SK-N-SH treated with all-trans-retinoic acid at 6 μM for 48 hours (cell line): ENCODE measurements at regions not wholly inside any gene's neighbourhood (a gene's known extent, or its start where the extent isn't known, plus 50 kb on each side); places are given as distances from the start of the nearest gene placed in this dataset.

Experiments used
- ATAC-seq: fragments of 200-7000 bp; cut with Tn5 transposase; 3 replicates; pipeline ENCODE4 v1.9.1; 2020; ENCODE audit warnings: mild to moderate bottlenecking, moderate library complexity
- ARNTL ChIP-seq: fragments of 450-650 bp; formaldehyde crosslinking; IDR thresholded peaks from 2 replicates; pipeline ENCODE4 v1.5.0; 2020; ENCODE audit warnings: low read depth, mild to moderate bottlenecking, moderate library complexity, borderline replicate concordance
- BACH2 ChIP-seq: fragments of 250-450 bp; sonication (Bioruptor Pico); IDR thresholded peaks from 2 replicates; pipeline ENCODE4 v1.9.0; 2021; ENCODE audit warnings: mild to moderate bottlenecking, borderline replicate concordance
- CSDC2 ChIP-seq: fragments of 250-450 bp; sonication (Bioruptor Pico); IDR thresholded peaks from 2 replicates; pipeline ENCODE4 v1.5.0; 2020; ENCODE audit warnings: mild to moderate bottlenecking, moderate library complexity
- ESRRG ChIP-seq: fragments of 250-450 bp; sonication (Bioruptor Pico); IDR thresholded peaks from 2 replicates; pipeline ENCODE4 v1.6.1; 2021; ENCODE audit warnings: mild to moderate bottlenecking
- GLIS3 ChIP-seq: fragments of 250-450 bp; sonication (Bioruptor Pico); IDR thresholded peaks from 2 replicates; pipeline ENCODE4 v1.5.0; 2020; ENCODE audit warnings: mild to moderate bottlenecking, moderate library complexity
- ISL1 ChIP-seq: fragments of 250-450 bp; sonication (Bioruptor Pico); IDR thresholded peaks from 2 replicates; pipeline ENCODE4 v2.1.2; 2022; ENCODE audit warnings: mild to moderate bottlenecking, moderate library complexity
- PATZ1 ChIP-seq: fragments of 250-450 bp; sonication (Bioruptor Pico); IDR thresholded peaks from 2 replicates; pipeline ENCODE4 v1.8.0; 2020; ENCODE audit warnings: mild to moderate bottlenecking, moderate library complexity, borderline replicate concordance
- POU6F1 ChIP-seq: fragments of 250-450 bp; sonication (Bioruptor Pico); IDR thresholded peaks from 2 replicates; pipeline ENCODE4 v1.8.0; 2021; ENCODE audit warnings: low read depth, mild to moderate bottlenecking, moderate library complexity, borderline replicate concordance
- PPARA ChIP-seq: fragments of 250-450 bp; sonication (Bioruptor Pico); IDR thresholded peaks from 2 replicates; pipeline ENCODE4 v1.5.0; 2020; ENCODE audit warnings: mild to moderate bottlenecking, borderline replicate concordance
- RARB ChIP-seq: fragments of 250-450 bp; sonication (Bioruptor Pico); IDR thresholded peaks from 2 replicates; pipeline ENCODE4 v1.8.0; 2021; ENCODE audit warnings: mild to moderate bottlenecking, moderate library complexity
- SNAI2 ChIP-seq: fragments of 250-450 bp; sonication (Bioruptor Pico); IDR thresholded peaks from 2 replicates; pipeline ENCODE4 v1.5.0; 2020; ENCODE audit warnings: mild to moderate bottlenecking, moderate library complexity
- TCF4 ChIP-seq: fragments of 250-450 bp; sonication (Bioruptor Pico); IDR thresholded peaks from 2 replicates; pipeline ENCODE4 v1.8.0; 2021; ENCODE audit warnings: mild to moderate bottlenecking, moderate library complexity, borderline replicate concordance
- TSHZ2 ChIP-seq: fragments of 250-450 bp; sonication (Bioruptor Pico); IDR thresholded peaks from 2 replicates; pipeline ENCODE4 v1.5.0; 2020; ENCODE audit warnings: mild to moderate bottlenecking, moderate library complexity
- ZC3H10 ChIP-seq: fragments of 250-450 bp; sonication (Bioruptor Pico); IDR thresholded peaks from 2 replicates; pipeline ENCODE4 v1.5.1; 2021; ENCODE audit warnings: mild to moderate bottlenecking, moderate library complexity
- ZFP3 ChIP-seq: fragments of 250-450 bp; sonication (Bioruptor Pico); IDR thresholded peaks from 2 replicates; pipeline ENCODE4 v1.5.0; 2020; ENCODE audit warnings: mild to moderate bottlenecking, moderate library complexity
- ZFP30 ChIP-seq: fragments of 450-650 bp; formaldehyde crosslinking; IDR thresholded peaks from 2 replicates; pipeline ENCODE4 v1.5.0; 2022; ENCODE audit warnings: mild to moderate bottlenecking, moderate library complexity
- ZNF565 ChIP-seq: fragments of 450-650 bp; formaldehyde crosslinking; conservative IDR thresholded peaks from 2 replicates; pipeline ENCODE4 v1.5.0; 2020; ENCODE audit warnings: low read depth, mild to moderate bottlenecking, moderate library complexity
- ZNF70 ChIP-seq: fragments of 450-650 bp; formaldehyde crosslinking; IDR thresholded peaks from 2 replicates; pipeline ENCODE4 v1.5.0; 2020; ENCODE audit warnings: mild to moderate bottlenecking, moderate library complexity
- ZNF8 ChIP-seq: fragments of 450-650 bp; formaldehyde crosslinking; IDR thresholded peaks from 2 replicates; pipeline ENCODE4 v1.5.0; 2020; ENCODE audit warnings: mild to moderate bottlenecking, moderate library complexity

- no peak for ATAC-seq
- no peak for TF ChIP-seq RARB
- no peak for TF ChIP-seq ESRRG (CRISPR knock-in tag)
- no peak for TF ChIP-seq ZNF565 (CRISPR knock-in tag)
- TF ChIP-seq GLIS3: no peak
- TF ChIP-seq TSHZ2: no peak
- no peak for TF ChIP-seq ISL1
- no peak for TF ChIP-seq ZNF8
- TF ChIP-seq CSDC2 (CRISPR knock-in tag): no peak
- TF ChIP-seq SNAI2 (CRISPR knock-in tag): no peak
Observed at GRCh38 chr9:108515856-108516255, 339.9 kb downstream of the ACTL7B start.

- no peak for ATAC-seq
- no peak for TF ChIP-seq RARB
- TF ChIP-seq ESRRG (CRISPR knock-in tag): no peak
- TF ChIP-seq PPARA (CRISPR knock-in tag): no peak
- no peak for TF ChIP-seq TCF4
- no peak for TF ChIP-seq ISL1
- TF ChIP-seq ZFP3: no peak
- TF ChIP-seq BACH2 (CRISPR knock-in tag): no peak
Observed at GRCh38 chr9:108512426-108513173, 343.2 kb downstream of the ACTL7B start.

- ATAC-seq: no peak
- no peak for TF ChIP-seq RARB
- no peak for TF ChIP-seq ZFP3
- no peak for TF ChIP-seq GLIS3
- no peak for TF ChIP-seq CSDC2 (CRISPR knock-in tag)
- no peak for TF ChIP-seq SNAI2 (CRISPR knock-in tag)
- TF ChIP-seq ZFP30 (CRISPR knock-in tag): no peak
- TF ChIP-seq ZNF8: no peak
- no peak for TF ChIP-seq ZNF70 (CRISPR knock-in tag)
Observed at GRCh38 chr9:108511307-108511706, 344.5 kb downstream of the ACTL7B start.

- no peak for ATAC-seq
- TF ChIP-seq TSHZ2: no peak
- TF ChIP-seq ZFP3: no peak
- no peak for TF ChIP-seq ZNF70 (CRISPR knock-in tag)
- TF ChIP-seq POU6F1 (CRISPR knock-in tag): no peak
- TF ChIP-seq TCF4: no peak
- TF ChIP-seq CSDC2 (CRISPR knock-in tag): no peak
- no peak for TF ChIP-seq SNAI2 (CRISPR knock-in tag)
- no peak for TF ChIP-seq PPARA (CRISPR knock-in tag)
- no peak for TF ChIP-seq RARB
Observed at GRCh38 chr9:108496846-108497245, 358.9 kb downstream of the ACTL7B start.

- no peak for ATAC-seq
- no peak for TF ChIP-seq RARB
- TF ChIP-seq PPARA (CRISPR knock-in tag): no peak
- no peak for TF ChIP-seq BACH2 (CRISPR knock-in tag)
- TF ChIP-seq TCF4: no peak
- TF ChIP-seq ZNF565 (CRISPR knock-in tag): no peak
- TF ChIP-seq ARNTL: no peak
- TF ChIP-seq CSDC2 (CRISPR knock-in tag): no peak
- no peak for TF ChIP-seq ZC3H10 (CRISPR knock-in tag)
- TF ChIP-seq PATZ1: no peak
- no peak for TF ChIP-seq ZFP30 (CRISPR knock-in tag)
Observed at GRCh38 chr9:108489567-108489966, 366.2 kb downstream of the ACTL7B start.
